Mesendoderm (in vitro differentiated cells): ENCODE measurements at regions not wholly inside any gene's neighbourhood (a gene's known extent, or its start where the extent isn't known, plus 50 kb on each side); places are given as distances from the start of the nearest gene placed in this dataset.
A peak's percentile ranks its signal among the peaks of the same experiment; 100 is the strongest.

Experiments used
- DNase-seq: peaks from one replicate; pipeline ENCODE4 v3.0.0; 2013
- H2AK5ac ChIP-seq: 2 replicates; pipeline ENCODE4 v1.6.1; 2013; ENCODE audit warnings: low read length, inconsistent platforms
- H2BK120ac ChIP-seq: 2 replicates; pipeline ENCODE4 v1.6.1; 2013; ENCODE audit warnings: low read depth, mild to moderate bottlenecking, low read length, moderate library complexity, mixed read lengths
- H2BK15ac ChIP-seq: replicated peaks from 2 replicates; pipeline ENCODE4 v1.6.1; 2013; ENCODE audit warnings: low read depth, mild to moderate bottlenecking, moderate library complexity
- H2BK5ac ChIP-seq: 2 replicates; pipeline ENCODE4 v1.6.1; 2013; ENCODE audit warnings: low read length, inconsistent platforms
- H3K18ac ChIP-seq: 2 replicates; pipeline ENCODE4 v1.6.1; 2013; ENCODE audit warnings: mild to moderate bottlenecking, low read length, mixed read lengths
- H3K23ac ChIP-seq: one replicate; pipeline ENCODE4 v1.6.1; 2013; ENCODE audit warnings: low read length
- H3K27ac ChIP-seq: 2 replicates; pipeline ENCODE4 v1.5.1; 2013; ENCODE audit warnings: low read depth, mild to moderate bottlenecking, inconsistent platforms, low read length, moderate library complexity
- H3K27me3 ChIP-seq: 2 replicates; pipeline ENCODE4 v1.6.1; 2013; ENCODE audit warnings: low read length, control low read depth, mild to moderate bottlenecking, inconsistent platforms; ENCODE audit not compliant: insufficient read depth, poor library complexity
- H3K36me3 ChIP-seq: 2 replicates; pipeline ENCODE4 v1.6.1; 2013; ENCODE audit warnings: low read length, inconsistent platforms; ENCODE audit not compliant: control insufficient read depth, insufficient read depth
- H3K4ac ChIP-seq: one replicate; pipeline ENCODE4 v1.6.1; 2013; ENCODE audit warnings: low read depth, mild to moderate bottlenecking, low read length, moderate library complexity
- H3K4me1 ChIP-seq: 2 replicates; pipeline ENCODE4 v1.6.1; 2013; ENCODE audit warnings: low read depth, low read length, inconsistent platforms; ENCODE audit not compliant: control insufficient read depth
- H3K4me2 ChIP-seq: 2 replicates; pipeline ENCODE4 v1.6.1; 2013; ENCODE audit warnings: low read length
- H3K4me3 ChIP-seq: 2 replicates; pipeline ENCODE4 v1.5.1; 2013; ENCODE audit warnings: mild to moderate bottlenecking, low read length
- H3K56ac ChIP-seq: one replicate; pipeline ENCODE4 v1.6.1; 2013; ENCODE audit warnings: low read length
- H3K79me1 ChIP-seq: 2 replicates; pipeline ENCODE4 v1.6.1; 2013; ENCODE audit warnings: low read length, inconsistent platforms
- H3K79me2 ChIP-seq: 2 replicates; pipeline ENCODE4 v1.6.1; 2013; ENCODE audit warnings: mild to moderate bottlenecking, low read length; ENCODE audit not compliant: control insufficient read depth, insufficient read depth
- H3K9ac ChIP-seq: 2 replicates; pipeline ENCODE4 v1.6.1; 2013; ENCODE audit warnings: low read length, inconsistent platforms
- H4K5ac ChIP-seq: one replicate; pipeline ENCODE4 v1.6.1; 2013; ENCODE audit warnings: low read length
- H4K8ac ChIP-seq: one replicate; pipeline ENCODE4 v1.6.1; 2013; ENCODE audit warnings: low read depth, mild to moderate bottlenecking, control low read depth, low read length, moderate library complexity
- WGBS: extraction: QIAGEN DNeasy Blood & Tissue Kit; methylation state at CpG from one replicate; pipeline ENCODE4 v1.1.7; 2013; ENCODE audit warnings: low lambda C conversion rate, missing lambda C conversion rate; ENCODE audit not compliant: insufficient coverage; ENCODE audit errors: extremely low coverage; 5-methylcytosine and 5-hydroxymethylcytosine counted together

DNA sequence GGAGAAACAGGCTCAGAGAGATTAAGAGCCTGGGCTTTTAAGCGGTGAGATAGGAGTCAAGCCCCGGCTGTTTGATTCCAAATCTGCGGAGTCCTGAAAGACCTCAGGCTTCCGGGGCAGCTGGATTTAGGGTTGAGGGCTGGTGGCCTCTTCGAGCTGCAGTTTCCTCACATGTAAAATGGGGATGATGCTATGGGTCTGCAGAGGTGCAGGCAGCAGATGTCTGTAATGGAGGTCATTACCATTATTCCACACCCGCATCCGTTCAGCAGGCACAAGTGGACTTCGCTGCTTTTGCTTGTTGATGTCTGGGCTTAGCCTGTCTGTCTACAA is 175.6 kb upstream of the HS6ST1 start:
- Histone ChIP-seq H3K18ac (no peak overlapping the region), H3K4me1 (peaks cover 7% of the 10 kb centered on the region), H3K56ac (no peak overlapping the region), H2AK5ac (no peak overlapping the region), H3K27ac (no peak overlapping the region), H3K27me3 (no peaks in the 10 kb centered on the region), H4K5ac (no peak overlapping the region), H2BK15ac (no peak overlapping the region), H2BK5ac (no peak overlapping the region), H3K36me3 (no peaks in the 10 kb centered on the region), H3K9ac (no peak overlapping the region), H4K8ac (no peak overlapping the region), H2BK120ac (no peak overlapping the region), H3K4ac (no peak overlapping the region), H3K79me1 (no peaks in the 10 kb centered on the region), H3K4me3 (no peak overlapping the region), H3K23ac (peak overlapping the region; percentile 3), H3K79me2 (no peaks in the 10 kb centered on the region), H3K4me2 (no peak overlapping the region)
- no CpG with 5 or more reads among the region's 8 CpGs for WGBS
- DNase-seq, result no peak

GRCh38 chr2:128494640-128495321 is 176.1 kb upstream of the HS6ST1 start:
- H3K56ac ChIP-seq, result no peak overlapping the region
- no peak overlapping the region for H3K27ac ChIP-seq
- no peak for DNase-seq
- H4K8ac ChIP-seq, result no peak overlapping the region
- peaks cover 2% of the 10 kb centered on the region for H3K4me1 ChIP-seq
- no peak overlapping the region for H4K5ac ChIP-seq
- H2BK5ac ChIP-seq, result no peak overlapping the region
- H2AK5ac ChIP-seq, result no peak overlapping the region
- no peaks in the 10 kb centered on the region for H3K36me3 ChIP-seq
- no peak overlapping the region for H2BK15ac ChIP-seq
- no peaks in the 10 kb centered on the region for H3K79me1 ChIP-seq
- no peak overlapping the region for H2BK120ac ChIP-seq
- H3K4me3 ChIP-seq, result no peak overlapping the region
- no peak overlapping the region for H3K4me2 ChIP-seq
- no peak overlapping the region for H3K18ac ChIP-seq
- WGBS, result no CpG with 5 or more reads among the region's 13 CpGs
- H3K23ac ChIP-seq, result peak overlapping the region; percentile 3
- no peaks in the 10 kb centered on the region for H3K27me3 ChIP-seq
- no peaks in the 10 kb centered on the region for H3K79me2 ChIP-seq
- H3K9ac ChIP-seq, result no peak overlapping the region
- no peak overlapping the region for H3K4ac ChIP-seq

DNA sequence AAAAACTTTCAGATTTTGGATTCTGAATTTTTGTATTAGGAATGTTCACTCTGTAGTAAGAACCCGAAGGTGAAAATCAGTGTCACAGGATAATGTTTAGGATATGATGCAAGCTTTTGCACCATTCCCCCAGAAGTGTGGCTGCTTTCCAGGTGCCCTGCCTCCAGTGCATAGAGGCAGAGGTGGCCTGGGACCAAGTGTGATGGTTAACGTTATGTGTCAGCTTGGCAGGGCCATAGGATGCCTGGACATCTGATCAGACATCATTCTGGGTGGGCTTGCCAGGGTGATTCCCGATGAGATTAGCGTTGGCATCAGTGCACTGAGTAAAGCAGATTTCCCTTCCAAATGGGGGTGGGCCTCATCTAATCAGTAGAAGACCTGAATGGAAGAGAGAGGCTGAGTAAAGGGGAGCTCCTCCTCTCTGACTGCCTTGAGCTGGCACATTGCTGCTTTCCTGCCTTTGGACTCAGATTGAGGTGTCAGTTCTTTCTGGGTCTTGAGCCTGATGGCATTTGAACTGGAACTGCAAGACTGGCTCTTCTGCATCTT is 177.4 kb upstream of the HS6ST1 start:
- Histone ChIP-seq H3K18ac (no peak overlapping the region), H2BK5ac (no peak overlapping the region), H3K4me1 (no peaks in the 10 kb centered on the region), H3K36me3 (no peaks in the 10 kb centered on the region), H3K4me2 (no peak overlapping the region), H2BK15ac (no peak overlapping the region), H3K23ac (no peak overlapping the region), H3K4ac (no peak overlapping the region), H3K79me1 (no peaks in the 10 kb centered on the region), H2AK5ac (no peak overlapping the region), H3K27me3 (no peaks in the 10 kb centered on the region), H3K56ac (no peak overlapping the region), H3K4me3 (no peak overlapping the region), H2BK120ac (no peak overlapping the region), H3K79me2 (no peaks in the 10 kb centered on the region), H3K27ac (no peak overlapping the region), H4K8ac (no peak overlapping the region), H4K5ac (no peak overlapping the region), H3K9ac (no peak overlapping the region)
- no CpG with 5 or more reads among the region's 4 CpGs for WGBS
- DNase-seq, result no peak

DNA sequence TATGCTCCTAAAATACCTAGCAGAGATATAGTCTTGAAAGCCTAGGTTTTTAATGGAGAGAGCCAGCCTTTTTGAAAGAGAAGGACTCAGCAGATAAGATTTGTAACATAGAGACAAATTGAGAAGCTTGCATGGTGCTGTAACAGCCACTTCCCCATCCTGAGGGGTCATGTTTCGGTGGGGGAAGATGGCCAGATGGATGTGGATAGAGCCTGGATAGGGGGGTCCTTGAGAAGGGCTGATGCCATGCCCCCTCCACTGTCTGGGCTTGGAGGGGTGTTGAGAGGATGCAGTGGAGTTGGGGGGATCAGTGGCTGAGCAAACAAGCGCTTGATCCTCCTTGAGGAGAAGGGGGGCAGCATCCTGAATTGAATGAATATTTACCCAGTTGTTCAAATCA is 178.0 kb upstream of the HS6ST1 start:
- H3K56ac ChIP-seq, result no peak overlapping the region
- no peak overlapping the region for H3K4me3 ChIP-seq
- no peak overlapping the region for H2AK5ac ChIP-seq
- no peaks in the 10 kb centered on the region for H3K79me2 ChIP-seq
- H3K23ac ChIP-seq, result no peak overlapping the region
- H4K5ac ChIP-seq, result no peak overlapping the region
- no peak overlapping the region for H2BK15ac ChIP-seq
- no peak overlapping the region for H2BK120ac ChIP-seq
- H3K27me3 ChIP-seq, result no peaks in the 10 kb centered on the region
- DNase-seq, result no peak
- H4K8ac ChIP-seq, result no peak overlapping the region
- H3K36me3 ChIP-seq, result no peaks in the 10 kb centered on the region
- H3K9ac ChIP-seq, result no peak overlapping the region
- no peaks in the 10 kb centered on the region for H3K79me1 ChIP-seq
- H3K27ac ChIP-seq, result no peak overlapping the region
- H3K4me1 ChIP-seq, result no peaks in the 10 kb centered on the region
- H3K4ac ChIP-seq, result no peak overlapping the region
- no peak overlapping the region for H2BK5ac ChIP-seq
- WGBS, result no CpG with 5 or more reads among the region's 2 CpGs
- no peak overlapping the region for H3K4me2 ChIP-seq
- no peak overlapping the region for H3K18ac ChIP-seq

GRCh38 chr2:128497461-128497860 is 178.8 kb upstream of the HS6ST1 start:
- DNase-seq, result no peak
- no peak overlapping the region for H2AK5ac ChIP-seq
- no CpG with 5 or more reads among the region's 5 CpGs for WGBS
- H3K4me3 ChIP-seq, result no peak overlapping the region
- H2BK120ac ChIP-seq, result no peak overlapping the region
- H3K4me1 ChIP-seq, result no peaks in the 10 kb centered on the region
- no peak overlapping the region for H4K5ac ChIP-seq
- H2BK15ac ChIP-seq, result no peak overlapping the region
- no peak overlapping the region for H3K56ac ChIP-seq
- no peaks in the 10 kb centered on the region for H3K27me3 ChIP-seq
- no peak overlapping the region for H3K4ac ChIP-seq
- H3K23ac ChIP-seq, result no peak overlapping the region
- no peak overlapping the region for H3K27ac ChIP-seq
- H2BK5ac ChIP-seq, result no peak overlapping the region
- no peaks in the 10 kb centered on the region for H3K79me2 ChIP-seq
- H3K9ac ChIP-seq, result no peak overlapping the region
- no peak overlapping the region for H3K4me2 ChIP-seq
- no peak overlapping the region for H4K8ac ChIP-seq
- no peaks in the 10 kb centered on the region for H3K79me1 ChIP-seq
- H3K18ac ChIP-seq, result no peak overlapping the region
- H3K36me3 ChIP-seq, result no peaks in the 10 kb centered on the region

GRCh38 chr2:128498086-128498485 is 179.4 kb upstream of the HS6ST1 start:
- no peaks in the 10 kb centered on the region for H3K36me3 ChIP-seq
- H3K27me3 ChIP-seq, result no peaks in the 10 kb centered on the region
- no peak overlapping the region for H2AK5ac ChIP-seq
- H3K4me2 ChIP-seq, result no peak overlapping the region
- no peak overlapping the region for H4K8ac ChIP-seq
- H4K5ac ChIP-seq, result no peak overlapping the region
- H3K27ac ChIP-seq, result no peak overlapping the region
- H3K56ac ChIP-seq, result no peak overlapping the region
- H2BK5ac ChIP-seq, result no peak overlapping the region
- H2BK15ac ChIP-seq, result no peak overlapping the region
- H3K4me3 ChIP-seq, result no peak overlapping the region
- H2BK120ac ChIP-seq, result no peak overlapping the region
- H3K79me2 ChIP-seq, result no peaks in the 10 kb centered on the region
- H3K9ac ChIP-seq, result no peak overlapping the region
- WGBS, result no CpG with 5 or more reads among the region's 8 CpGs
- no peaks in the 10 kb centered on the region for H3K4me1 ChIP-seq
- H3K79me1 ChIP-seq, result no peaks in the 10 kb centered on the region
- H3K18ac ChIP-seq, result no peak overlapping the region
- no peak overlapping the region for H3K23ac ChIP-seq
- H3K4ac ChIP-seq, result no peak overlapping the region
- no peak for DNase-seq
